HG03354 (cell line): ENCODE measurements at regions not wholly inside any gene's neighbourhood (a gene's known extent, or its start where the extent isn't known, plus 50 kb on each side); places are given as distances from the start of the nearest gene placed in this dataset.

ENCODE experiments used
- ATAC-seq: cut with Tn5 transposase; IDR thresholded peaks from one replicate; pipeline ENCODE4 v1.9.1; 2021; ENCODE audit warnings: mild to moderate bottlenecking; ENCODE audit not compliant: unreplicated experiment, poor library complexity, severe bottlenecking

- ATAC-seq = no peak
Measured at GRCh38 chr15:58235961-58236360, 97.8 kb downstream of the AQP9 start.

GRCh38 chr15:58240191-58240932 lies 102.2 kb downstream of the AQP9 start:
- ATAC-seq = no peak

- no peak for ATAC-seq
Measured at GRCh38 chr15:58241872-58242271, 103.7 kb downstream of the AQP9 start.

DNA sequence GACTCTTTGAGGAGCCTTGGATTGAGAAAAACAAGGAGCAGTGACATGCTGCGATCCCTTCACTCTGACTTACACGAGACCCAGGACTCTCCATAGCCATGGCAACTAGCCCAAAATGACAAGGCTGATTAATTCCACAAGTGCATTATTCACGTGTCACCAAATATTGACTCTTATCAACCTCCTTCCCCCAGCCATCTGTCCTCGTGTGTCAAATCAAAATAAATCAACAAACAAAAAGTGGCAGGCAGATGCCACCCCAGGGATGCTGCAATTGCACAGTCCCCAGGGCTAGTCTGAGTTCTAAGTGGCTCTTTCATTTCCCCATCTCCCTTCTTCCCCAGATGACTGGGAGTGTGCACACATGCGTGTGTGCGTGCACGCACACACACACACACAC lies 104.9 kb downstream of the AQP9 start:
- ATAC-seq = no peak

DNA sequence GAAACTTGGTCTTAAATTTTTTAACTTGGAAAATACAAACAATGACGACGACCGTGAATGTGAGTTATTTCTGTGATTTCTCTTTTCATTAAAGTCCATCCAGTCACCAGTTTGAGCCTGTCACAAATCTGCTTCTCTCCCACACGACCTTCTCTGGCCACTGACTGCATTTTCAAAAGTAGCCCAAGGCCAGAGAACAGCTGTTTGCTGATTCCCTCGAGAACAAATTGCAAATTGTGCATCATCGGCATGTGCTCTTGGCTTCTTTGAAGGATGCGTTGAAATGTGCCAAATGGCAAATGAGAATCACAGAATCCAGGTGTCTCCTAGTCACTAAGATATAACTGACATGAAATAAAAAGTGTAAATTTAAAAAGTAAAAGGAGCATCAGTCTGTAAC lies 106.4 kb downstream of the AQP9 start:
- ATAC-seq = no peak

GRCh38 chr15:58246041-58246440 lies 107.9 kb downstream of the AQP9 start:
- no peak for ATAC-seq

DNA sequence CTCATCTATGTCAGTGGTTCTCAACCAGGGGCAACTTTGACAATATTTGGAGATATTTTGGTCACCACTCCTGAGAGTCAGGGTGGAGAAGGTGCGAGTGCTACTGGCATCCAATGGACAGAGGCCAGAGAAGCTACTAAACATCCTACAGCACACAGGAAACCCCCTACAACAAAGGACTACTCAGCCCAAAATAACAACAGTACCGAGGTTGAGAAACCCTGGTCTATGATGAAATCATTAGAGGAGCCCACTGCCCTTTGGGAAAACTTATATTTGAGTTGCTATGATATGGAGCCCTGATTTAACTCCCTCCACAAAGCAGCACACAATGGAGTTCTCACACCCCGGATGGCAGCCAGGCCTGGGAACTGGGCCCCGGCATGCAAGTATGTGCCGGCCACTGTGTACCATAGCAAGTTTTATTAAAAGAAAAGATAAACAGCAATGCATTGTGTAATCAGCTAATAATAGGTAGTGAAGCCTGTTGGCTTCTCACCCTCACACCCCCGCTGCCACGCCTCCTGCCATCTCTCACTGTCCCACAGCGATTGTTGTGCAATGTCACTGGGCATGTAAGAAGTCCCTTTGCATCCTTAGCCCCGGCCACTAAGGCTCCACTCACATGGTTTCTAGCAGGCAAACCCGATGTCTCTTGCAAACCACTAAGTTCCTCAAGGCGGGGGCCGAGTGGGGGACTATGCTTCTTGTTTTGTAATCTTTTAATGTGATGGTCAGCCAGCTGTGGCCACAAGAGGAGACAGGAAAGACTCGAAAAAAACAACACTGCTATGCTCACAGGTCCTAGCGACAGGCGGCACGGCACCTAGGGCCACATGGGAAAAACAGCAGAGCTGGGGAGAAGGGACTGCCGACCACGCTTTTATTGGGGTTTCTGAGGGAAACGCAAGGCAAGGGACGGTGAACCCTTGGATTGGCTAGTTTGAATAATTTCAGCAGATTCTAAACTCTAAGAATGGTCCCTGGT lies 110.0 kb downstream of the AQP9 start:
- ATAC-seq = no peak

DNA sequence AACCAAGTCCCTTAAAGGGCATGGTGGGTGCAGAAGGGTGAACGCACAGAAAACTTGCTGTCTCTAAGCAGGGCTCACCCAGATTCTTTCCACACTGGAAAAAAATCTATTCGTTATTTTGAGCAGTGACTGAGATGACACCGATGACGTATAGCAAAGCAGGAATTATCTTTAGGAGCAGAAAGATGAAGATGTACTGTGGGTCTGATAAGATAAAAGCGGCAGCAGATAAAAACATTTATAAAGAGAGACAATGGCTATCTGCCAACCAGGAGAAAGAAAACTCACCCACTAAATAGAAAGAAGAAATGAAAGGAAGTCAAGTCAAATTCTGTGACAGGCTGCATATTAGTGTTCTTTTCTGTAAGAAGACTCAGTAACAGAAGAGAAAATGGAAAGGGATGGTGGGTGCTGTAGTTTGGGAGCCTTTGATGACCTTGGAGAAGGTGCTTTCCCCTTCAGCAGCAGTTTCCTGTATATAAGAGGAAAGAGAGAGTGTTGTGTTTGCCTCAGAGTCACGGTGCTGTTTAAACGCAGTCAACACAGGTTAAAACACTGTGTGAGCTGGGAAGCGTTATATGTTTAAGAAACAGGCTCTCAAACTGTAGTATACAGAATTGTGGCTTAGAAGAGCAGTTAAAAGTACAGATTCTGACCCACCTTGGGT lies 111.6 kb downstream of the AQP9 start:
- no peak for ATAC-seq

DNA sequence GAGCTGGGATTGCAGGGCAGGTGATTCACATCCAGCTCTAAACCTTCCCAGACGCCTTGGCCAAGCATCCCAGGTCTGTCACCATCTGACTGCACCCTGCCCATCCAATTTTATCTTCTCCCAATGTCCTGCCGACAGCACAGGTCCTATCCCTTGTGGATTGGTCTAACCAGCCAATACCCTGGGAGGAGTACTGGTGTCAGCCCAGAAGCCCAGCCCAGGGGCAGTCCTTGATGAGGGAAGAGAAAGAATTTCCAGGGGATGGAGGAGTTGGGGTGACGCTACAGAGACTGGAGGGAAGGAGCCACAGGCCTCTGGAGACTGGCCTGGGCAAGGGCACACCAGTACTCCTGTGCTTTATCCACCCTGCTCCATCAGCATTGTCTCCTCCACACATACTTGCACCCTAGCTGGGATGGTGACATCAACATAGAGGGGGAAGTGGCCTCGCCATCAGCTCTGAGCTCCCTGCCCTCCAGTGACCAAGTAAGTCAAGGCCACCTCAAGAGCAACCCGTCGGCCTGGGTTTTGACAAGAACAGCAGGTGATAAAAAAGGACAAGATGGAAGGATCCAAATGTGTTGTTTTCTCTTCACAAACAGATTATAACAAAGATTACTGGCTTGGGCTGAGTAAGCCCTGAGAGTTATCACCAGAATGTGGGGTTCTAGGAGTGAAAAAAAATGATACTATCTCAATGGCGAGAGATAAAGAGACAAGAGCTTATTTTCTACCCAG lies 114.6 kb downstream of the AQP9 start:
- ATAC-seq = no peak

DNA sequence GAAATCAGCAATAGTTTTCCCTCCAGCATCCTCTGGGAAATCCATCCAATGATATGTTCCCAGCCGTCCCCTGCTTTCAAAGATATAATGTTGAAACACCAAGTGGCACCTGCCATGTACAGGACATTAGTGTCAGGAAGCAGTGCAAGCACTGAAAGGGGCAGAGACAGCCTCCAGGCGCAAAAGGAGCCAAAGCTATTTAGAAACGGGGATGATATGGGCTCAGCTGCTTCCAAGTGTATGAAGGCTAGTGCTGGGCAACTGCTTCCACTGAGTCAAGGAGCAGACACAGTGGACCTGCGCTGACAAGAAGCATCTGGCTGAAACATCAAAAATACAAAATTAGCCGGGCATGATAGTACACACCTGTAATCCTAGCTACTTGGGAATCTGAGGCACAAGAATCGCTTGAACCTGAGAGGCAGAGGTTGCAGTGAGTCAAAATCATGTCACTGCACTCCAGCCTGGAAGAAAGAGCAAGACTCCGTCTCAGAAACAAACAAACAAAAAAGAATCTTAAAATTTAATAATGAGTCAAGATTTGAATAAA lies 119.7 kb downstream of the AQP9 start:
- no peak for ATAC-seq

DNA sequence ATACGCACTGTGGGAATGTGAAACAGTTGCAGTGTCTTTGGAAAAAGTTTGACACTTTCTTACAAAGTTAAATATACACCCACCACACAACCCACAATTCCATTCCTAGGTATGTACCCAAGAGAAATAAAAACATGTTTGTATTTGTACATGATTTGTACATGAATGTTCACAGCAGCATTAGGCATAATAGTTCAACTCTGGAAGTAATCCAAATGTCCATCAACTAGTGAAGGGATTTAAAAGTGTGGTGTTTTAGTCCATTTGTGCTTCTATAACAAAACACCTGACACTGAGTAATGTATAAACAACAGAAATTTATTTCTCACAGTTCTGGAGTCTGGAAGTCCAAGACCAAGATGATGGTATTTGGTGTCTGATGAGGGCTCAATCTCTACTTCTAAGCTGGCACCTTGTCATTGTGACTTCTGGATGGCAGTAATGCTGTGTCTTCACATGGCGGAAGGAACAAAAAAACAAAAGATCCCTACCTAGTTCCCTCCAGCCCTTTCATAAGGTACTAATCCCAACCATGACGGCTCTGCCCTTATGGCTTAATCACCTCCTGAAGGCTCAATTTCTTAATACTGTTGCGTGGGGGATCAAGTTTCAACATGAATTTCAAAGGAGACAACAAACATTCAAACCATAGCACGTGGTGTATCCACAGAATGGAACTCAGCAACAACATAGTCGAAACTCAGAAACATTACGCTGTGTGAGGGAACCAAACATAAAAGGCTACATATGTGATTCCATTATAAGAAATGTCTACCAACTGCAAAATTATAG lies 120.5 kb downstream of the AQP9 start:
- ATAC-seq = no peak

- ATAC-seq = no peak
Measured at GRCh38 chr15:58260205-58260724, 122.1 kb downstream of the AQP9 start.

- ATAC-seq = no peak
Measured at GRCh38 chr15:58260725-58261267, 122.6 kb downstream of the AQP9 start.

- ATAC-seq = no peak
Measured at GRCh38 chr15:58261368-58261767, 123.2 kb downstream of the AQP9 start.

- no peak for ATAC-seq
Measured at GRCh38 chr15:58264053-58264971, 126.1 kb downstream of the AQP9 start.

DNA sequence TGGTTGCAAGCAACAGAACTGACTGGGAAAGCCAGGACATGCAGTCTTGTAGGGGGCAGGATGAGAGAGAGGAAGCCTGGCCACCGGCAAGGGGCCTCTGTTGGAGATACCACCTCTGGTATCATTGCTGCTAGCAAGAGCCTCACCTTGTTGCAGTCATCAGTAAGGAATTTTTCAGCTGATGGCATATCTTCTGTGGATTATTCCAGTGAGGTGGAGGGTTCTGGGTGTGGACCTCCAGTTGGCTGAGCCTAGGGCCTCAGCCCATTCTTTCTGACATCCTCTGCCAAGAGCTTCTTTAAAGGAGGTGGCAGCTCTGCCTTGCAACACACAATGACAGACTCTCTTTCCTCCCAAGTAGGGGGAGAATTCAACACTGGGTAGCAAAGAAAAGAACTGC lies 128.9 kb downstream of the AQP9 start:
- ATAC-seq = no peak

- ATAC-seq = no peak
Measured at GRCh38 chr15:58268746-58269267, 130.6 kb downstream of the AQP9 start.
